ENCODE measurements at regions not wholly inside any gene's neighbourhood (a gene's known extent, or its start where the extent isn't known, plus 50 kb on each side); places are given as distances from the start of the nearest gene placed in this dataset.

DNA sequence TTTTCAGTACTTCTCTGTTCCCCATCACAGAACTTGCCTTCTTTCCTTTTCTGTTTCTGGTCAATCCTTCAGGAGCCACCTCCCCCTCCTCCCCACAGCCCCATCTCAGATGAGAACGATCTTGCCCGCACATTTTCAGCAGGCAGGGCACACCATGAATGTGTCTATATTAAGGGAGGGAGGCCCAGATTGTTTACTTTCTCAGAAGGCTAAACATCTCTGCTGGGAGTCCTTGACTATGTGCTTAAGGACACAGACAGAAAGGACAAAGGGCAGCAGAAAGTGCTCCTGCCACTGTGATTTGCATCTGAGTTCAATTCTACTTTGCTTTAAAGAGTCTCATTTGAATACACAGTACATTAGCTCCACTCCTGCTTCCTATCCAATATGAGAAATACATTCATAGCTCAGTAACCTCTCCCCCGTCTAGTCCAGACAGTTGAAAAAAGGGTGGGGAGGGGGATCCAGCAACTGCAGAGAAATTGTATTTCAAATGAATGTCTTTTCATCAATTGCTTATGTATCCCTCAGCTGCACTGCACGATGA is 175.0 kb upstream of the PARD3B start:
- H3K4me1 ChIP-seq: no peaks in the 10 kb centered on the region
- no peak overlapping the region for H3K4me3 ChIP-seq
- ATAC-seq (no peak), DNase-seq (no peak)
- TF ChIP-seq, protein P1, sequence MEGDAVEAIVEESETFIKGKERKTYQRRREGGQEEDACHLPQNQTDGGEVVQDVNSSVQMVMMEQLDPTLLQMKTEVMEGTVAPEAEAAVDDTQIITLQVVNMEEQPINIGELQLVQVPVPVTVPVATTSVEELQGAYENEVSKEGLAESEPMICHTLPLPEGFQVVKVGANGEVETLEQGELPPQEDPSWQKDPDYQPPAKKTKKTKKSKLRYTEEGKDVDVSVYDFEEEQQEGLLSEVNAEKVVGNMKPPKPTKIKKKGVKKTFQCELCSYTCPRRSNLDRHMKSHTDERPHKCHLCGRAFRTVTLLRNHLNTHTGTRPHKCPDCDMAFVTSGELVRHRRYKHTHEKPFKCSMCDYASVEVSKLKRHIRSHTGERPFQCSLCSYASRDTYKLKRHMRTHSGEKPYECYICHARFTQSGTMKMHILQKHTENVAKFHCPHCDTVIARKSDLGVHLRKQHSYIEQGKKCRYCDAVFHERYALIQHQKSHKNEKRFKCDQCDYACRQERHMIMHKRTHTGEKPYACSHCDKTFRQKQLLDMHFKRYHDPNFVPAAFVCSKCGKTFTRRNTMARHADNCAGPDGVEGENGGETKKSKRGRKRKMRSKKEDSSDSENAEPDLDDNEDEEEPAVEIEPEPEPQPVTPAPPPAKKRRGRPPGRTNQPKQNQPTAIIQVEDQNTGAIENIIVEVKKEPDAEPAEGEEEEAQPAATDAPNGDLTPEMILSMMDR (IDR thresholded peaks at IDR 0.05): no peak
- H3K36me3 ChIP-seq: no peaks in the 10 kb centered on the region
- intact Hi-C loops (cut with DNase I): no loop called here
- H3K9me3 ChIP-seq: no peaks in the 10 kb centered on the region
- no peaks in the 10 kb centered on the region for H3K27me3 ChIP-seq (ENCODE audit: low read depth)
- H3K27ac ChIP-seq: no peak overlapping the region

DNA sequence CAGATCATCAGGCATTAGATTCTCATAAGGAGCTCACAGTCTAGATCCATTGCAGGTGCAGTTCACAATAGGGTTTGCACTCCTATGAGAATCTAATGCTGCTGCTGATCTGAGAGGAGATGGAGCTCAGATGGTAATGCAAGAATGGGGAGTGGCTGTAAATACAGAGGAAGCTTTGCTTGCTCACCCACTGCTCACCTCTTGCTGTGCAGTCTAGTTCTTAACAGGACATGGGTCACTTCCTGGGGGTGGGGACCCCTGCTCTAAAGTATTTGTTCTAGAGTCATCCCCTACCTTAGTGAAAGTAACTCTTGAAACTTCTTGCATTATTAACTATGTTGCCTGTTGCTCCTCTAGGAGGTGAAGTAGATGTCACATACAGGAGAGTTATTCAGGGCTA is 171.3 kb upstream of the PARD3B start:
- Histone ChIP-seq H3K27ac (no peak overlapping the region), H3K27me3 (ENCODE audit: low read depth) (no peaks in the 10 kb centered on the region), H3K4me1 (no peaks in the 10 kb centered on the region), H3K4me3 (no peak overlapping the region), H3K9me3 (no peaks in the 10 kb centered on the region), H3K36me3 (no peaks in the 10 kb centered on the region)
- DNase-seq (no peak), ATAC-seq (no peak)
- intact Hi-C loops (cut with DNase I): no loop called here
- TF ChIP-seq, protein P1 (IDR thresholded peaks at IDR 0.05): no peak

DNA sequence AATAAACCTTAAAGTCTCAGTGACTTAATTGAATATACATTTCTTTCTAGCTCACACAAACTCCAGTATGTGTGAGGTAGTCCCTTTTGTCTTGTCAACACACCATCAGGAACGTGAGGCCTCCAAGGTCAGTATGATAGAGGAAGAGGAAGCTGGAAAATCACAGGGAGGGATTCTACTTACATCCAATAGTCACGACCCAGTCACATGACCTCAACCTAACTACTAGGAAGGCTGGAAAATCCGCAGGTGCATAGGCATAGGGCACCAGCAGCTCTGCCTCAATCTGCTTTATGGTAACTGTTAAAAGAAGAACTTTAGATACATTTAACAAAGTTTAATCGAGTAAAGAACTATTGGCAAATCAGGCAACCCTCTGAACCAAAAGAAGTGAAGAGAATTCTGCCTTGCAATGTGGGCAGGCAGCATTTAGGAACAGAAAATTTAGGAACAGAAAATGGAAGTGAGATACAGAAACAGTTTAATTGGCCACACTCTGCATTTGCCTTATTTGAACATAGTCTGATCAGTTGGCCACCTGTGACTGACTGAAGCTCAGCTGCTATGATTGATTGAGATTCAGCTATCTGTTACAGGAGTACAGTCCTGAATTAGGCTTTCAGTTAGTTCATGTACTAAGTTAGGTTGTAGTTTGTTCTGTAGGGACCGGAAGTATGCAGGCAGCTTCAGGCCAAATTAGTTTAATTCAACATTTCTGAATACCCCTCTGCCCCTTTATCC is 165.0 kb upstream of the PARD3B start:
- TF ChIP-seq, protein P1 (IDR thresholded peaks at IDR 0.05): no peak
- Histone ChIP-seq H3K4me1 (no peaks in the 10 kb centered on the region), H3K27ac (no peak overlapping the region), H3K9me3 (no peaks in the 10 kb centered on the region), H3K36me3 (no peaks in the 10 kb centered on the region), H3K27me3 (ENCODE audit: low read depth) (no peaks in the 10 kb centered on the region), H3K4me3 (no peak overlapping the region)
- DNase-seq (no peak), ATAC-seq (no peak)
- intact Hi-C loops (cut with DNase I): no loop called here

DNA sequence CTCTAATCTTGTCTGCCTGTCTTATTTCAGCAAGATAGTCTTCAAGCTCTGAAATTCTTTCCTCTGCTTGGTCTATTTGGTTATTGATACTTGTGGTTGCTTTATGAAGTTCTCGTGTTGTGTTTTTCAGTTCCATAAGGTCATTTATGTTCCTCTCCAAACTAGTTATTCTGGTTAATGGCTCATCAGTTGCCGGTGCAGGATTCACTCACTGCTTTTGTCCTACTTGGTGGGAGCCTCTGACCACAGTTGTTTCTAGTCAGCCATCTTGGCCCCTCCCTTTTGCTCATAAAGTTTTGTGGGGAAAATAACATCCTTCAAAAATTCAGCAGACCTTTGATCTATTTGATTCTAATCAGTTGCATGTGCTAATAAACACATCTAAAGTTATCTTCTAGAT is 158.6 kb upstream of the PARD3B start:
- DNase-seq: no peak
- intact Hi-C loops (cut with DNase I): no loop called here
- H3K4me3 ChIP-seq: no peak overlapping the region
- no peaks in the 10 kb centered on the region for H3K9me3 ChIP-seq
- H3K27ac ChIP-seq: no peak overlapping the region
- ATAC-seq: no peak
- no peaks in the 10 kb centered on the region for H3K27me3 ChIP-seq (ENCODE audit: low read depth)
- no peaks in the 10 kb centered on the region for H3K36me3 ChIP-seq
- H3K4me1 ChIP-seq: no peaks in the 10 kb centered on the region
- TF ChIP-seq, protein P1 (IDR thresholded peaks at IDR 0.05): no peak

DNA sequence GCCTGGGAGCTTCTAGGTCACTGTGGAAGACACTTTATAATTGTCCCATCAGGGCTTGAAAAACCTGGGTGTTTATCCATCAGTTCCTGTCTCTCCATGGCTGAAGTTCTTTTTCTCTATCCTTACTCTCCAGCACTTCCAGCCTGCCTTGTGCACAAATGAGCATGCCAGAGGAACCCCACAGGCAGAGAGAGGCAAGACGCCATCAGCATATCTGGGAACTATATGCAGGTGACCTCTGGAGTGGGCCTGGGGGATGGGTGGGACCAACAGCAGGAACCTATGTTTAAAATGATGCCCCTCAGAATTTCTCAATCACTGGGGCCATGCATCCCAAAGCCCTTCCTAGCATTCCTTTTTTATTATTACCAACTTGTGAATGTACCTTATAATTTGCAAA is 156.2 kb upstream of the PARD3B start:
- no peaks in the 10 kb centered on the region for H3K27me3 ChIP-seq (ENCODE audit: low read depth)
- H3K36me3 ChIP-seq: no peaks in the 10 kb centered on the region
- H3K9me3 ChIP-seq: no peaks in the 10 kb centered on the region
- TF ChIP-seq, protein P1 (IDR thresholded peaks at IDR 0.05): no peak
- ATAC-seq: no peak
- intact Hi-C loops (cut with DNase I): no loop called here
- H3K4me1 ChIP-seq: no peaks in the 10 kb centered on the region
- DNase-seq: no peak
- H3K27ac ChIP-seq: no peak overlapping the region
- no peak overlapping the region for H3K4me3 ChIP-seq
